Lung (tissue), 11 donors: ENCODE measurements at regions not wholly inside any gene's neighbourhood (a gene's known extent, or its start where the extent isn't known, plus 50 kb on each side); places are given as distances from the start of the nearest gene placed in this dataset.

Experiments used
- ATAC-seq: fragments of 200-7000 bp; cut with Tn5 transposase; one replicate; pipeline ENCODE4 v1.9.1; 2020; ENCODE audit warnings: moderate number of reproducible peaks; ENCODE audit not compliant: insufficient read depth, low FRiP score
- DNase-seq, 3 donors: peaks; one replicate each; pipeline ENCODE4 v3.0.0-alpha.2; 2013 to 2017
- H3K27ac ChIP-seq, 2 donors: one replicate each; pipeline ENCODE4 v1.5.1; 2013; ENCODE audit warnings: mild to moderate bottlenecking in 2 of 2, moderate library complexity in 2 of 2, control low read depth in 1 of 2, inconsistent platforms in 1 of 2, low read depth in 1 of 2, low read length in 1 of 2
- H3K27me3 ChIP-seq, 3 donors: one replicate each; pipeline ENCODE4 v1.5.1; 2013; ENCODE audit warnings: low read length in 2 of 3; ENCODE audit not compliant: control insufficient read depth in 3 of 3, insufficient read depth in 3 of 3
- H3K36me3 ChIP-seq, 4 donors: one replicate each; pipeline ENCODE4 v1.5.1; 2013; ENCODE audit warnings: low read length in 4 of 4, mild to moderate bottlenecking in 1 of 4, moderate library complexity in 1 of 4; ENCODE audit not compliant: control insufficient read depth in 4 of 4, insufficient read depth in 4 of 4
- H3K4me1 ChIP-seq, 5 donors: one replicate each; pipeline ENCODE4 v1.5.1; 2013; ENCODE audit warnings: low read length in 5 of 5, mild to moderate bottlenecking in 2 of 5, moderate library complexity in 1 of 5; ENCODE audit not compliant: control insufficient read depth in 5 of 5, insufficient read depth in 5 of 5
- H3K4me3 ChIP-seq: one replicate; pipeline ENCODE4 v1.5.1; 2013; ENCODE audit warnings: mild to moderate bottlenecking, control low read depth, moderate library complexity
- H3K9ac ChIP-seq, 2 donors: one replicate each; pipeline ENCODE4 v1.5.1; 2013; ENCODE audit warnings: low read length in 2 of 2, control low read depth in 1 of 2; ENCODE audit not compliant: insufficient read depth in 1 of 2
- H3K9me3 ChIP-seq, 4 donors: one replicate each; pipeline ENCODE4 v1.5.1; 2013; ENCODE audit warnings: low read length in 3 of 4, mild to moderate bottlenecking in 1 of 4, moderate library complexity in 1 of 4; ENCODE audit not compliant: control insufficient read depth in 4 of 4, insufficient read depth in 3 of 4
- WGBS, 2 donors: extraction: QIAGEN DNeasy Blood & Tissue Kit; methylation state at CpG; one replicate each; pipeline ENCODE4 v1.1.7; 2013; 5-methylcytosine and 5-hydroxymethylcytosine counted together
- TF ChIP-seq, protein P1 (sequence below): IDR thresholded peaks from 2 replicates; pipeline ENCODE4 v1.5.1; 2012; ENCODE audit warnings: mild to moderate bottlenecking; ENCODE audit errors: control extremely low read depth, extremely low read depth
- donor health status: control.
- donor health status: control.
- donor health status: Bipolar disorder and iron deficiency.
- donor health status: healthy.
- donor health status: DM: yes; HTN: yes; CAD: no.

GRCh38 chr7:156544919-156545715, 95.5 kb upstream of the RNF32 start:
- ATAC-seq (no peak), DNase-seq (no peak)
- WGBS, 2 donors: 88 to 93% methylated on average over 11 of the region's 11 CpGs
- no peak overlapping the region for H3K9ac ChIP-seq
- no peaks in the 10 kb centered on the region for H3K4me1 ChIP-seq
- no peaks in the 10 kb centered on the region for H3K27me3 ChIP-seq
- TF ChIP-seq, protein P1, sequence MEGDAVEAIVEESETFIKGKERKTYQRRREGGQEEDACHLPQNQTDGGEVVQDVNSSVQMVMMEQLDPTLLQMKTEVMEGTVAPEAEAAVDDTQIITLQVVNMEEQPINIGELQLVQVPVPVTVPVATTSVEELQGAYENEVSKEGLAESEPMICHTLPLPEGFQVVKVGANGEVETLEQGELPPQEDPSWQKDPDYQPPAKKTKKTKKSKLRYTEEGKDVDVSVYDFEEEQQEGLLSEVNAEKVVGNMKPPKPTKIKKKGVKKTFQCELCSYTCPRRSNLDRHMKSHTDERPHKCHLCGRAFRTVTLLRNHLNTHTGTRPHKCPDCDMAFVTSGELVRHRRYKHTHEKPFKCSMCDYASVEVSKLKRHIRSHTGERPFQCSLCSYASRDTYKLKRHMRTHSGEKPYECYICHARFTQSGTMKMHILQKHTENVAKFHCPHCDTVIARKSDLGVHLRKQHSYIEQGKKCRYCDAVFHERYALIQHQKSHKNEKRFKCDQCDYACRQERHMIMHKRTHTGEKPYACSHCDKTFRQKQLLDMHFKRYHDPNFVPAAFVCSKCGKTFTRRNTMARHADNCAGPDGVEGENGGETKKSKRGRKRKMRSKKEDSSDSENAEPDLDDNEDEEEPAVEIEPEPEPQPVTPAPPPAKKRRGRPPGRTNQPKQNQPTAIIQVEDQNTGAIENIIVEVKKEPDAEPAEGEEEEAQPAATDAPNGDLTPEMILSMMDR: no peak
- H3K4me3 ChIP-seq: no peak overlapping the region
- H3K27ac ChIP-seq: no peak overlapping the region
- H3K9me3 ChIP-seq: peaks cover 0 to 3% (median 0%) of the 10 kb centered on the region in 4 donors
- no peaks in the 10 kb centered on the region for H3K36me3 ChIP-seq

DNA sequence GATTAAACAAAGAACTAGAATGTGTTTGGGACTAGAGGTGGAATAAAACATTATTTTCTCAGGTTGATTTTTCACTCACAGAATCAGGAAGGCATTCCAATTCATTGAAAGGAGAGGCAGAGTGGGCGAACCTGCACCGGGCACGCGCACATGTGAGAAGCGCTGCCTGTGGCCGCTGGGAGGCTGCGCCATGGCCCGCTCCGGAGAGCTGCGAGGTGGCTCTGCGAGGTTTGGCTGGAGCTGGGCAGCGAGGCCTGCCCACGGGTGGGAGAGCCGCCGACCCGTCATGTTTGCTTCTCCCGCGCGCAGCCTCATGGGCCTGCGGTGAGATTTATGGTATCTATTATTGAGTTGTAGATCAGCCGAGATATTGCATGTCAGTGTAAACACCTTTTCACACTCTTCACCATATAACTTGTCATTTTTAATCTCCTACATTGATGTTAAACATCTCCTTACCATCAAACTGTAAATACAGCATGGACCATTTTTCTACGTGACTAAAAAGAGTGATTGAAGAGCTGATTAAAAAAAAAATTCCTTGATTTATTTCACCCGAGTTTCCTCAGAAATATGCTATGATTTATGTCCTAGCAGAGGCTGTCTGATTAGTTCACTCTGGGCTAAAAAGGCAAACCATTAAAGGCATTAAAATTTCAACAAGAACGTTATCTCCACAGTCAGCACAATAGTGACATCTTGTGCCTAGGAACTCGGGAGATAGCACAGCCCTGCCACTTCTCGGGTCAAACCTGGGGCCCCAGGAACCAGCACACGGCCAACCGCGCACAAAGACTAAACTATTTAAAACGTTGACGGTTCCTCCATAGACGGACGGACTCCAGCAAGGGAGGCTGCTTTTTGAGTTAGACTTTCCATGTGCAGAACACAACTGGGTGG, 96.6 kb upstream of the RNF32 start:
- ATAC-seq: no peak
- 88 to 89% methylated on average over 33 of the region's 33 CpGs for WGBS, 2 donors
- H3K36me3 ChIP-seq: no peaks in the 10 kb centered on the region
- DNase-seq: no peak
- H3K9ac ChIP-seq: no peak overlapping the region
- peaks cover 0 to 1% (median 0%) of the 10 kb centered on the region in 4 donors for H3K9me3 ChIP-seq
- no peaks in the 10 kb centered on the region for H3K4me1 ChIP-seq
- no peaks in the 10 kb centered on the region for H3K27me3 ChIP-seq
- TF ChIP-seq, protein P1: no peak
- no peak overlapping the region for H3K27ac ChIP-seq
- no peak overlapping the region for H3K4me3 ChIP-seq

DNA sequence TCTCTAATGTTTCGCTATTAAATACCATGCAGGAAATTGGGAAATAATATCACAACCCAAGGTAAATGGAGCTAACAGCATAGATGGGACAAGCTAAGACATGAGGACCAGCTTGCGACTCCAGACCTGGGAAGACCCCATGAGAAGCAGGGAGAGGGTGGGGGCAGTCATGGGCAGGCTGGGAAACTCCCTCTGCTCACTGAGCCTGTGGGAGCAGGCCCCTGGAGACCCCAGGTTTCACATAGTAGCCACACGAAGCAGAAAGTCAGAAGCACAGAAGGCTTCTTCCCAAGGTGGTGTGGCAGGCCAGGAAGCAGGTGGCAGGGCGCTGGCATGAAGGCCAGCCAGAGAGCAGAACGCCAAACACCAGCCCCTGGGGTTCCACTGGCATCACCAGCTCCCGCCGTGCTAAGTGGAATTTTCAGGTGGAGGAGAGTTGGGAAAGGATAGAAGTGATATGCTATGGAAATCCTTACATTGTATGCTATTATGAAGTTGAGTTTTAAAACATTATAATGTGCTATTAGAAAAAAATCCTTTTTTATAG, 99.9 kb upstream of the RNF32 start:
- 89 to 90% methylated on average over 7 of the region's 7 CpGs for WGBS, 2 donors

More for the DNA sequence above, 99.9 kb upstream of the RNF32 start:
- no peak overlapping the region for H3K9ac ChIP-seq
- no peaks in the 10 kb centered on the region for H3K27me3 ChIP-seq
- H3K36me3 ChIP-seq: no peaks in the 10 kb centered on the region
- TF ChIP-seq, protein P1: no peak
- no peak for DNase-seq
- no peaks in the 10 kb centered on the region for H3K4me1 ChIP-seq
- no peak for ATAC-seq
- H3K9me3 ChIP-seq: no peaks in the 10 kb centered on the region
- no peak overlapping the region for H3K27ac ChIP-seq
- no peak overlapping the region for H3K4me3 ChIP-seq
